Sigmoid colon (tissue), 6 donors: ENCODE measurements at regions not wholly inside any gene's neighbourhood (a gene's known extent, or its start where the extent isn't known, plus 50 kb on each side); places are given as distances from the start of the nearest gene placed in this dataset.
A peak's percentile ranks its signal among the peaks of the same experiment; 100 is the strongest.

Experiments
- DNase-seq: peaks from one replicate; pipeline ENCODE4 v3.0.0-alpha.2; 2019
- H3K27ac ChIP-seq, 4 donors: fragments of 200-600 bp; sonication (generic); one replicate each; pipeline ENCODE4 v1.5.1; 2016 to 2019; ENCODE audit warnings: mild to moderate bottlenecking in 1 of 4
- H3K27me3 ChIP-seq, 3 donors: fragments of 200-600 bp; sonication (generic); one replicate each; pipeline ENCODE4 v1.5.1; 2019; ENCODE audit warnings: mild to moderate bottlenecking in 1 of 3
- H3K36me3 ChIP-seq, 4 donors: fragments of 200-600 bp; sonication (generic); one replicate each; pipeline ENCODE4 v1.5.1; 2016 to 2019
- H3K4me1 ChIP-seq, 4 donors: fragments of 200-600 bp; sonication (generic); one replicate each; pipeline ENCODE4 v1.5.1; 2017 to 2019
- H3K4me3 ChIP-seq, 4 donors: fragments of 200-600 bp; sonication (generic); one replicate each; pipeline ENCODE4 v1.5.1; 2017 to 2019; ENCODE audit warnings: mild to moderate bottlenecking in 2 of 4, moderate library complexity in 1 of 4
- H3K9me3 ChIP-seq, 4 donors: fragments of 200-600 bp in 3 of 4; sonication (generic) in 3 of 4; one replicate each; pipeline versions ENCODE4 v1.5.1 to v1.6.1; 2013 to 2019
- EP300 ChIP-seq, 4 donors: sonication (generic); formaldehyde crosslinking; IDR thresholded peaks; one replicate each; pipeline ENCODE4 v1.6.1; 2017; ENCODE audit warnings: antibody characterized with exemption in 4 of 4
- POLR2A ChIP-seq, 2 donors: fragments of 450-650 bp; IDR thresholded peaks; one replicate each; pipeline ENCODE4 v1.6.1; 2016; ENCODE audit warnings: antibody characterized with exemption in 2 of 2, mild to moderate bottlenecking in 2 of 2, moderate library complexity in 2 of 2
- POLR2AphosphoS5 ChIP-seq, 4 donors: sonication (generic); formaldehyde crosslinking; IDR thresholded peaks; one replicate each; pipeline ENCODE4 v1.6.1; 2017; ENCODE audit warnings: antibody characterized with exemption in 4 of 4
- WGBS, 2 donors: extraction: QIAGEN DNeasy Blood & Tissue Kit; methylation state at CpG; one replicate each; pipeline ENCODE4 v1.1.7; 2013; 5-methylcytosine and 5-hydroxymethylcytosine counted together
- intact Hi-C: fragments of 100-400 bp; cut with DNase I; formaldehyde crosslinking; loops from one replicate; pipeline ENCODE4 v1.15.1; 2023
- TF ChIP-seq, protein P1 (sequence below), 4 experiments: fragments of 450-650 bp in 3 of 4; fragments of 200-600 bp in 1 of 4; IDR thresholded peaks; one replicate each; pipeline ENCODE4 v1.5.1; 2016 to 2019; ENCODE audit warnings: antibody characterized with exemption in 4 of 4, mild to moderate bottlenecking in 3 of 4, moderate library complexity in 2 of 4
- donor health status: healthy with polysubstance abuse.
- donor health status: healthy.

DNA sequence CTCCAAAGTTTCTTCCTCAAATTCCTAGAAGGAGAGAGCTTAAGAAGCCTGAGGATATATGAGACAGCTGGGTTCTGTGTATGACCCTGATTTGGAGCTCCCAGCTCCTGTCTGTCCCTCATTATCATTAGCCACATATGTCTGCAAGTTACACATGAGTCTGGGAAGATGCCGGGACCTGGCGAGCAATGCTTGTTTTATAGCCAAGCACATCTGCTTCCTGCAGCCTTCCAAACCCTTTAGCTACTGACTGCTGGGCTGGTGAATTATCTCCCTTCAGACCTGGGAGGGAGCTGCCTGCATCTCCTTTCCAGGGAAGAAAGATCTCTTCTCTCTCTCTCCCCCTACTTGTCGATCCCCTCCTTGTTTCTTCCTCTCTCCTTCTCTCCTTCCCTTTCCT is 556.7 kb upstream of the BOD1L1 start:
- peak; percentile 74 for DNase-seq
- Histone ChIP-seq H3K9me3 (no peaks in the 10 kb centered on the region), H3K4me1 (peaks cover 0 to 8% (median 0%) of the 10 kb centered on the region in 4 donors), H3K4me3 (no peak overlapping the region), H3K36me3 (no peaks in the 10 kb centered on the region), H3K27ac (no peak overlapping the region), H3K27me3 (no peaks in the 10 kb centered on the region)
- TF ChIP-seq POLR2AphosphoS5 (IDR thresholded peaks at IDR 0.05) (no peak), POLR2A (IDR thresholded peaks at IDR 0.05) (no peak), EP300 (IDR thresholded peaks at IDR 0.05) (no peak)
- TF ChIP-seq, protein P1, sequence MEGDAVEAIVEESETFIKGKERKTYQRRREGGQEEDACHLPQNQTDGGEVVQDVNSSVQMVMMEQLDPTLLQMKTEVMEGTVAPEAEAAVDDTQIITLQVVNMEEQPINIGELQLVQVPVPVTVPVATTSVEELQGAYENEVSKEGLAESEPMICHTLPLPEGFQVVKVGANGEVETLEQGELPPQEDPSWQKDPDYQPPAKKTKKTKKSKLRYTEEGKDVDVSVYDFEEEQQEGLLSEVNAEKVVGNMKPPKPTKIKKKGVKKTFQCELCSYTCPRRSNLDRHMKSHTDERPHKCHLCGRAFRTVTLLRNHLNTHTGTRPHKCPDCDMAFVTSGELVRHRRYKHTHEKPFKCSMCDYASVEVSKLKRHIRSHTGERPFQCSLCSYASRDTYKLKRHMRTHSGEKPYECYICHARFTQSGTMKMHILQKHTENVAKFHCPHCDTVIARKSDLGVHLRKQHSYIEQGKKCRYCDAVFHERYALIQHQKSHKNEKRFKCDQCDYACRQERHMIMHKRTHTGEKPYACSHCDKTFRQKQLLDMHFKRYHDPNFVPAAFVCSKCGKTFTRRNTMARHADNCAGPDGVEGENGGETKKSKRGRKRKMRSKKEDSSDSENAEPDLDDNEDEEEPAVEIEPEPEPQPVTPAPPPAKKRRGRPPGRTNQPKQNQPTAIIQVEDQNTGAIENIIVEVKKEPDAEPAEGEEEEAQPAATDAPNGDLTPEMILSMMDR (IDR thresholded peaks at IDR 0.05), result no peak
- intact Hi-C loops, result no loop called here
- WGBS, 2 donors, result 24 to 26% methylated on average over 3 of the region's 3 CpGs

DNA sequence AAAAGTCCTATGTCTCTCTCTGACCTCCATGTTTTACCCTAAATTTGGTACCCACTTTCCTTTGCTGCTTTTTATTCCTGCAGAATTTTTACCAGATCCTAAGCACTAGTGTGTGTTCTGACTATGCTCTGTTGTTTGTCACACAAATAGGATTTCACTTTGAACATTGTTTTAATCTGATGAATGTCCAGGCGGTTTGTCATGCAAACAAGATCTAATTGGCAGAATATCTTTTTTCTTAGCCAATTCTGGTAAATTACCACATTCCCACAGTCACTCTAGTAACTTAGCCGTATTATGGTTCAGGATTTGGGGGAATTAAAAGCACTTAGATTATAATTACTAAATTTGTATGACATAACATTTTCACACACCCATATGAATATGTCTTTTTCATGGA is 557.2 kb upstream of the BOD1L1 start:
- H3K4me3 ChIP-seq, result no peak overlapping the region
- no peak for DNase-seq
- intact Hi-C loops, result no loop called here
- 82 to 87% methylated on average over 2 of the region's 2 CpGs for WGBS, 2 donors
- H3K4me1 ChIP-seq, result peaks cover 0 to 8% (median 0%) of the 10 kb centered on the region in 4 donors
- no peaks in the 10 kb centered on the region for H3K36me3 ChIP-seq
- H3K9me3 ChIP-seq, result no peaks in the 10 kb centered on the region
- H3K27ac ChIP-seq, result no peak overlapping the region
- TF ChIP-seq, protein P1 (IDR thresholded peaks at IDR 0.05), result no peak
- no peaks in the 10 kb centered on the region for H3K27me3 ChIP-seq

DNA sequence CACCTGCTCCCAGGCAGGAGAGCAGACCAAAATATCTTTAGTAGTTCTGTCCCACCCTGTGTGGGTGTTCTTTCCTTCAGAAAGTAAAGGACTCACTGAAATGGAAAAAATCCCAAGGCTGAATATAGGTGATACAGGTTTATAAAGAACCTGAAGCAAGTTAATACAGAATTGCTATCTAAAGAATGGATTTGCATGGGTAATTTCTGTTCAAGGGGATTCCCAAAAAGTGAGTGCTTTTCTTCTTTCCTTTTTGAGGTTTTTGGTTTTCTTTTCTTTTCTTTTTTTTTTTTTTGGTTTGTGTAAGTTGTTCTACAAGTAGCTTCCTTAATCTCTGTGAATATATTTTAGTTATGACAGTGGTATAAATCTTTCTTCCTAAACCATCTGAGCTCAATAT is 560.7 kb upstream of the BOD1L1 start:
- TF ChIP-seq EP300 (IDR thresholded peaks at IDR 0.05), result no peak
- TF ChIP-seq POLR2A (IDR thresholded peaks at IDR 0.05), result no peak
- TF ChIP-seq, protein P1 (IDR thresholded peaks at IDR 0.05), result no peak
- TF ChIP-seq POLR2AphosphoS5 (IDR thresholded peaks at IDR 0.05), result no peak
- H3K4me1 ChIP-seq, result peaks cover 0 to 8% (median 0%) of the 10 kb centered on the region in 4 donors
- intact Hi-C loops, result no loop called here
- no peaks in the 10 kb centered on the region for H3K9me3 ChIP-seq
- no peaks in the 10 kb centered on the region for H3K27me3 ChIP-seq
- no peak for DNase-seq
- H3K36me3 ChIP-seq, result no peaks in the 10 kb centered on the region
- H3K27ac ChIP-seq, result no peak overlapping the region
- H3K4me3 ChIP-seq, result no peak overlapping the region

DNA sequence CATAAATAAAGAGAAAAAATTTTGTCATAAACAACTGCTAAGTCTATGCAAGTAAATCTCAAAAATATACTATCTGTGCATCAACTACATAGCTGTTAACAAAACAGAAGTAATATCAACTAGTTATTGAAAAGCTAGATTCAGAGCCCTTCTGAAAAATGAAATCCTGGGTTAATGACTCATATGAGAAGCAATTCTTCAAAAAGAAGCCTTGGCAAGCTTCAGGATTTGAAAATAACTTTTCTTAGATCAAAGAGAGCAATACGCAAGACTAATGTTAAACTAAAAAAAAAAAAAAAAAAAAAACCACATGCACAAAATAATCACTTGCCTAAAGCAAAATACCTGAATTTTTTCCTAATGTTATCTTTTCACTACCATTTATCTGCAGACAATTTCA is 566.1 kb upstream of the BOD1L1 start:
- intact Hi-C loops, result no loop called here
- WGBS, 2 donors, result 84 to 91% methylated on average over 1 of the region's 1 CpG
- Histone ChIP-seq H3K9me3 (no peaks in the 10 kb centered on the region), H3K27ac (no peak overlapping the region), H3K4me3 (no peak overlapping the region), H3K27me3 (no peaks in the 10 kb centered on the region), H3K36me3 (no peaks in the 10 kb centered on the region), H3K4me1 (no peaks in the 10 kb centered on the region)
- no peak for DNase-seq
- TF ChIP-seq, protein P1 (IDR thresholded peaks at IDR 0.05), result no peak

DNA sequence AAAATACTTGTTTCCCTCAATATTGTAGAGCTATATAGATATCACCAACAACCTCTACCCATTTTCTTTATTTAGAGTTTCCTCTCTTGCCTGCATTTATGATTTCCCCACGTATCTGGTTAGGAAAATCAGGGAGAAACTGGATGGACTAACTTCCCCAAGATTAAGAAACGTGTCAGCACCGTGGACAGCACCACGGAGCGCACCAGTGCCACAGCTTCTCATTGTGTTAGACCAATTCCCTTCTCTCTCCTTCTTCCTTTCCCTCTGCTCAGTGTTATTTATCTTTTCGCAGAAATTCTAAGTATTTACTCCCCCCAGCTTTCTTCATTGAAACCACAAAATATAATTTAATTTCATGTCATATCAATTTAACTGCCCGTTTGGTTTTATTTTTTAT is 568.6 kb upstream of the BOD1L1 start:
- H3K36me3 ChIP-seq, result no peaks in the 10 kb centered on the region
- intact Hi-C loops, result no loop called here
- no peaks in the 10 kb centered on the region for H3K27me3 ChIP-seq
- no peak overlapping the region for H3K27ac ChIP-seq
- no peak overlapping the region for H3K4me3 ChIP-seq
- H3K4me1 ChIP-seq, result no peaks in the 10 kb centered on the region
- TF ChIP-seq POLR2AphosphoS5 (IDR thresholded peaks at IDR 0.05) (no peak), EP300 (IDR thresholded peaks at IDR 0.05) (no peak), POLR2A (IDR thresholded peaks at IDR 0.05) (no peak)
- TF ChIP-seq, protein P1 (IDR thresholded peaks at IDR 0.05), result no peak
- no peak for DNase-seq
- H3K9me3 ChIP-seq, result no peaks in the 10 kb centered on the region
- WGBS, 2 donors, result 15 to 19% methylated on average over 7 of the region's 7 CpGs
